Upper lobe of left lung (tissue), 4 donors: ENCODE measurements at regions not wholly inside any gene's neighbourhood (a gene's known extent, or its start where the extent isn't known, plus 50 kb on each side); places are given as distances from the start of the nearest gene placed in this dataset.
"Not testable (repeated sequence)": the region's sequence is repeated elsewhere in the genome, so short reads cannot be mapped to it uniquely, and the experiment has no call there.

Experiments
- CTCF ChIP-seq, 6 experiments: fragments of 450-650 bp in 4 of 6; fragments of 200-600 bp in 2 of 6; sonication (generic) in 2 of 6; IDR thresholded peaks; one replicate each; pipeline ENCODE4 v1.5.1; 2016 to 2019; ENCODE audit warnings: antibody characterized with exemption in 6 of 6
- EP300 ChIP-seq, 4 donors: sonication (generic); formaldehyde crosslinking; IDR thresholded peaks; one replicate each; pipeline ENCODE4 v1.5.1; 2017; ENCODE audit warnings: antibody characterized with exemption in 4 of 4, control low read depth in 2 of 4
- POLR2A ChIP-seq, 4 donors: fragments of 450-650 bp; IDR thresholded peaks; one replicate each; pipeline ENCODE4 v1.5.1; 2016 to 2017; ENCODE audit warnings: antibody characterized with exemption in 4 of 4, mild to moderate bottlenecking in 2 of 4

GRCh38 chr17:70599945-70600344, 430.6 kb downstream of the KCNJ2 start:
- TF ChIP-seq CTCF, POLR2A, EP300 (IDR thresholded peaks at IDR 0.05): not testable (repeated sequence)
